Stimulated activated CD8-positive, alpha-beta memory T cell treated with anti-CD3 and anti-CD28 coated beads, Interleukin-7, amount 100 ng/mL, for 48 hours (primary cell): ENCODE measurements at regions not wholly inside any gene's neighbourhood (a gene's known extent, or its start where the extent isn't known, plus 50 kb on each side); places are given as distances from the start of the nearest gene placed in this dataset.
A peak's percentile ranks its signal among the peaks of the same experiment; 100 is the strongest.

Experiments used
- DNase-seq, 2 donors: peaks; one replicate each; pipeline ENCODE4 v3.0.0-alpha.2; 2020; ENCODE audit warnings: low read depth in 1 of 2; ENCODE audit errors: extremely low read depth in 1 of 2

- no peak for DNase-seq
Measured at GRCh38 chr20:40738976-40739375, 49.9 kb upstream of the MAFB start.

GRCh38 chr20:40739841-40740240 lies 50.8 kb upstream of the MAFB start:
- no peak for DNase-seq

DNA sequence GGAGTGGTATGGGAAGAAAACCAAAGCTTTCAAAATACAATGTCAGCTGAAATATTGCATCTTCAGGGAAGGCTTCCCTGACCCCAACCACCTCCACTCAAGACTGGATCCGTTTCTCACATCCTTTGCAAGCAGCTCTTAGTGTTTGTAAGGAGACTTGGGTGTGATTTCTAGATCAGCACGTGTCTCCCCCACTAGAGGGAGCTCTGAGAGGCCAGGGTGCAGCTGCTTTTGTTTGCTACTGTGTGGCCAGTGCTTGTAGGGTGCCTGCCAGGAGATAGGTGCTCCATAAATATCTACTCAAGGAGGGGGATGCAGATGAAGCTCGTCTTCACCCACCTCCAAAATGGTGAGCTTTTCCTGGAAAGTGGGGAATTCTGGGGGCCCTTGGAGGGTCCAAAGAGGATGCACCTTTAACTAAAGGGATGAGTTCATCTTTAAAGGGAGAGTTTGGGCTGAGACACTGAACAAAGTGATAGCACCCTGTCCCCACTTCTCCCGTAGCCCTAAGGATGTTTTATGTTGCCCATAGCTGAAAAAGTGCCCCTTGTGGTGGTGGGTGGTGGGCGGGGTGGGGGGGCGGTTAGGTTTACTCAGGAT lies 52.6 kb upstream of the MAFB start:
- peak in 1 of 2 donors; percentile 26 for DNase-seq

GRCh38 chr20:40743141-40743775 lies 54.2 kb upstream of the MAFB start:
- no peak for DNase-seq

DNA sequence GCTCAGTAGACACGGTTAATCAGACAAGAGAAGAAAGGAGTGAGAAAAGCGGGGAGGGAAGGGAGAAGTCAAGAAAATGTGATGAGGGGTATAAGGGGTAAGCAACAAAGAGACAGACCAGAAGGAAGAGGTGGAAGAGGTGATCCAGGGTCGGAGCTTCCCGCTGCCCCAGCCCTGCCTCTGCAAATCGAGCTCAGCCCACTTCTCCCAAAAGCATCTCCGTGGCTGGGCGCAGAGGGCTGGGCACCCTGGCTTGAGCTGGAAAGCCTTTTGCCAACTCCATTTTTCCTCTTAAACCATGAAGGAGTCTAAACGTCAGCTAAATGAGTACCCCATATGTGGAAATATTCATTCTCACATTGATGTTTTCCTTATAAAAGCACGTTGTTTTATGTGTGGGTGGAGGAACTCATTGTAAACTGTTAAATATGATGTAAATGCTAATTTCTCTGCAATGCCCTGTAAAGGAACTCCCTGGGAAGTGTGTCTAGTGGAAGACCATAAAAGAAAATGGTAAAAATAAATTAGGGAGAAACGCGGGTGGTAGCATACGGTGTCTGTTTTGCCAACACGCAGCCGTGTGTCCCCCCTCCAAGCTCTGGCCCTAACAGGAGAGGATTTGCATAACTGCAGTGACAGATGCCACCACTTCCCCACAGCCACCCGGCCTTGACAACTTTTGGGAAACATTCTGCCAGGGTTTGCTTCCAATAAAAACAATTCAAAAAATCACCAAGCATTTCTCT lies 55.2 kb upstream of the MAFB start:
- no peak for DNase-seq

- DNase-seq = no peak
Measured at GRCh38 chr20:40744818-40745175, 55.8 kb upstream of the MAFB start.

DNA sequence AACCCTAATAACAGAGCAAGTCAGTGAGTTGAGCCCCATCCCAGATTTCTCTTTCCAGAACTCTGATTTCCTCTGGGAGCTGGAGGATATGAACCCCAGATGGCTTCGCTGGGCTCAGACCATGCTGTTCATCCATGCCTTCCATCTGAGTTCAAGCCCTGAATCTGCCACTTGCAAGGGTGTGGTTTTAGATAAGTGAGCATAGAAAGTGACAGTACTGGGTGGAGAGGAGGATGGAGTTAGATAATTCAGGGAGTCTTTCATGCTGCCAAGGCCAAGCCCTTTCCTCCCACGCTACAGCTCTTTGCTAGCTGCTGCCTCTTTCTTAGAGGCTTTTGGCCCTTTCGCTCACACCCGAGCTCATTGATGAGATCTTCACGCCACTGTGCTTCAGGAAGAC lies 57.2 kb upstream of the MAFB start:
- no peak for DNase-seq

DNA sequence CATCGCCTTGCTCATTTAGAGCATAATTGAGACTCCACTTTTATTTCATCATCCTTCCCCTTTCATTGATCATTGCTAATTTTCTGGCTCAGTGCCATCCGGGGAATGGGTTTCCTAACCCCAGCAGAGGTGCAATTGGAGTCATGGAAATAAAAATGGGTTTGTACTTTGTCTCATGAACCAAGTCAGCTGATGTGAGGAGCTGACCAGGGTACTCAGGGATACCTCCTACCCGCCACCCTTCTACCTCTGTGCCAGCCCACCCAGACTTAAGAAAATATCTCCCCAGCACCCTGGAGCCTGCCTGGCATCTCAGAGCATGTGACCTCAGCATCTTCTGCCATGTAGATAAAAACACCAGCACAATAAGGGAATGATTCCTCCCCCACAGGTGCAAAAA lies 59.1 kb upstream of the MAFB start:
- no peak for DNase-seq

- no peak for DNase-seq
Measured at GRCh38 chr20:40749985-40750506, 61.0 kb upstream of the MAFB start.

DNA sequence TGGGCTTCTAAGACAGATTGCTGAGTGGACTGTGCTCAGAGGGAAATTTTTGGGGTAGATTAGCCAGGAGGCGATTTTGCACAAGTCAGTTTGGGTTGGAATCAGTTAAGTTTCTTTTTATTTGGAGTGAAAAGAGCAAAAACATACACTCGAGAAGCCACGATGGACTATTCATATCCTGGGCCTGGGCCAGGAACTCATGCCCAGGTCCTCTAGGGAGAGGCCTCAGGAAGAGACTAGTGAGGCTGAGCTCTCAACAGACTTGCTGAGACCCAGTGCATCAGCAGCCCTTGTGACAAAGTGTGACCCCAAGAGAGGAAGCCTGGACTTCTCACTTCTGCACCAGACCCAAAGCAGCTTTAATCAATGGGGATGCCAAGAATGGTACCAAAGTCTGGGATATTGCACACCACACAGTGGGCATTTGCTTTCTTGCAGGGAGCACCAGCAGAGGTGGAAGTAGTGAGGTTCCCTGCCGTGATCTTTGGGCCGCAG lies 61.6 kb upstream of the MAFB start:
- no peak for DNase-seq

- no peak for DNase-seq
Measured at GRCh38 chr20:40753472-40753871, 64.4 kb upstream of the MAFB start.

DNA sequence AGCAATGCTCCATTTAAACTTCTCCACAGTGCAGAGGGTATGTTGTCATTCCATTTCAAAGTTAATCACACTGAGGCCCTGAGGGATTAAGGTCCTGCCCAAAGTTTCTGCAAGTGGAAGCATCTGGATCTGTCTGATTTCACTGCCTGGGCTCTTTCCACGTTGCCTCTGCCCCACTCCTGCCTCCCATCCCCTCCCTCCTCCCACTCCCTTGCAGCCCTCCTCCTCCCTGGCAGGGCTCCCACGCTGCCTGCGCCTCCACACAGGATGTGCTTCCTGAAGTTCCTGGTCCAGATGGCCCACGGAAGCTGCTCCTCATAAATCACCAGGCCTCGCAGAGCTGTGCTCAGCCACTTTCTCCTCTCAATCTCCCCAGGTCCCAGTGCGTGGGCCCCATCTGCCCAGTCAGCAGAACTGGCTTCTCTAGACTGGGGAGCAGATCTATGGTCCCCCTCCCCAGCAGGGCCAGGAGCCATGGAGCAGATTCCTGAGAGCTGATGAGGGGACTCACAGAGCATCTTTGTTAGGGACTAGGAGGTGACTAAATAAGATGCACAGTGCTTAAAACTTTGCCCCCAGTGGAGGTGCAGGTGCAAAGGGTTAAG lies 65.4 kb upstream of the MAFB start:
- DNase-seq = no peak

GRCh38 chr20:40757087-40757486 lies 68.1 kb upstream of the MAFB start:
- DNase-seq = no peak

- no peak for DNase-seq
Measured at GRCh38 chr20:40758790-40759189, 69.8 kb upstream of the MAFB start.

GRCh38 chr20:40760399-40760798 lies 71.4 kb upstream of the MAFB start:
- no peak for DNase-seq

- no peak for DNase-seq
Measured at GRCh38 chr20:40763646-40764295, 74.7 kb upstream of the MAFB start.

- DNase-seq = no peak
Measured at GRCh38 chr20:40765814-40766480, 76.9 kb upstream of the MAFB start.

- DNase-seq = no peak
Measured at GRCh38 chr20:40766790-40767614, 78.0 kb upstream of the MAFB start.

DNA sequence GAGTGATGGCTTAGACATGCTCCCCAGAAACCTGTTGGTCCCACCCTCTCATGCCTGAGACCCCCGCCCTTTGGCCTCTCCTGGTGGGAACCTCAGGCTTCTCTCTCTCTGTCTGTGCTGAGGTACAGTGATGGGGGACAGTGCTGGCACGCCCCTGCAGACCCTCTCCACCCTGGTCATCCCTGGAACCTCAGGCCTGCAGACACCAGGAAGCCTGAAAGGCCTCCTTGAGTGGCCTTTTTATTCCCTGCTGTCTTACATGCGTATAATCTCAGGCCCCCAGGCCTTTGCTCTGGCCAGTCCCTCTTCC lies 78.5 kb upstream of the MAFB start:
- DNase-seq = no peak

DNA sequence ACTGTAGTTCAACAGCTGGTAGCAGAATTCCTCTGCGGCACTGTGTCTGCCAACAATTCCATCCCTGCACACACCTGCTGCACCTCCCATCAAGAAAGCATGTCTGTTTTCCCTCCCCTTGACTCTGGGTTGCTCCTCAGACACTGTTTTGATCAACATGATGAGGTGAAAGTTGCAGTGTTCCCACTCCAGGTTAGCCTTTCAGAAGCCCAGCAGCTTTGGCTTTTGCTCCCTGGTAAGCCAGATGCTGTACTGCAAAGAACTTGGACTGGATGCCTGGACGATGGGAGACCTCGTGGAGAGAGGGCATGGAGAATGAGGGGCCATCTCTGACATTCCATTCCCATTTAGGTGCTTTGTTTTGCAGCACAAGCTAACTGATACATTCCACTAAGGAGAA lies 79.1 kb upstream of the MAFB start:
- DNase-seq = no peak
